GM19193 (cell line): ENCODE measurements at regions not wholly inside any gene's neighbourhood (a gene's known extent, or its start where the extent isn't known, plus 50 kb on each side); places are given as distances from the start of the nearest gene placed in this dataset.

Experiments
- POLR2A ChIP-seq: IDR thresholded peaks from 4 replicates; pipeline ENCODE4 v1.6.1; 2011; ENCODE audit not compliant: insufficient read depth, insufficient read length; ENCODE audit errors: extremely low read depth

- TF ChIP-seq POLR2A, result no peak
Observed at GRCh38 chr2:57954020-57954419, 92.6 kb upstream of the VRK2 start.

GRCh38 chr2:57957238-57957637, 89.4 kb upstream of the VRK2 start:
- TF ChIP-seq POLR2A, result no peak

- no peak for TF ChIP-seq POLR2A
Observed at GRCh38 chr2:57959390-57959789, 87.2 kb upstream of the VRK2 start.

- no peak for TF ChIP-seq POLR2A
Observed at GRCh38 chr2:57962861-57963260, 83.7 kb upstream of the VRK2 start.

GRCh38 chr2:57965219-57965618, 81.4 kb upstream of the VRK2 start:
- no peak for TF ChIP-seq POLR2A

GRCh38 chr2:57965961-57966360, 80.6 kb upstream of the VRK2 start:
- no peak for TF ChIP-seq POLR2A

- TF ChIP-seq POLR2A, result no peak
Observed at GRCh38 chr2:57973621-57974186, 72.9 kb upstream of the VRK2 start.

- no peak for TF ChIP-seq POLR2A
Observed at GRCh38 chr2:57979158-57979557, 67.4 kb upstream of the VRK2 start.

GRCh38 chr2:57981083-57981768, 65.4 kb upstream of the VRK2 start:
- no peak for TF ChIP-seq POLR2A

GRCh38 chr2:57987835-57988573, 58.6 kb upstream of the VRK2 start:
- no peak for TF ChIP-seq POLR2A

GRCh38 chr2:57990118-57990725, 56.4 kb upstream of the VRK2 start:
- no peak for TF ChIP-seq POLR2A
